SU-DHL-6 (cell line): ENCODE measurements at regions not wholly inside any gene's neighbourhood (a gene's known extent, or its start where the extent isn't known, plus 50 kb on each side); places are given as distances from the start of the nearest gene placed in this dataset.

Source experiments
- CTCF ChIP-seq: fragments of 200-600 bp; sonication (generic); IDR thresholded peaks from one replicate; pipeline ENCODE4 v1.5.1; 2017; ENCODE audit warnings: antibody characterized with exemption, mild to moderate bottlenecking, low read length, moderate library complexity; ENCODE audit not compliant: insufficient read depth, poor library complexity, severe bottlenecking
- EZH2phosphoT487 ChIP-seq: fragments of 200-600 bp; sonication (generic), shearing (Covaris generic); conservative IDR thresholded peaks from 2 replicates; pipeline ENCODE4 v1.6.1; 2018; ENCODE audit warnings: mild to moderate bottlenecking, antibody characterized with exemption, low read length, moderate library complexity, mixed read lengths

DNA sequence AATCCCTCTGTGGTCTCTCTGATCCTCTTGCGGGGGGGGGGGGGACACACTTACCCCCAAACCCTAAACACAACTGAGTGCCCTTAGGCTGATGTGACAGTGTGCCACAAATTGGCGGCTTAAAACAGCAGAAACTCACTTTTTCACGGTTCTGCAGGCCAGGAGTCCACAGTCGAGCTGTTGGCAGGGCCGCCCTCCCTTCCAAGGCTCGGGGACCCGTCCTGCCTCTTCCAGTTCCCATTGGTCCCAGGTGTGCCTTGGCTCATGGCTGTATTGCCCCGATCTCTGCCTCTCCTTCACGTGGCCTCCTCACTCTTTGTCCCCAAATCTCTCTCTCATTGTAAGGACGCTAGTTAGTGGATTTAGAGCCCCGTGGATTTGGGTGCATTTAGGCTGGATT lies 199.9 kb upstream of the CIBAR2 start:
- no peak for TF ChIP-seq CTCF
- no peak for TF ChIP-seq EZH2phosphoT487
